T47D (cell line): ENCODE measurements at regions not wholly inside any gene's neighbourhood (a gene's known extent, or its start where the extent isn't known, plus 50 kb on each side); places are given as distances from the start of the nearest gene placed in this dataset.
A peak's percentile ranks its signal among the peaks of the same experiment; 100 is the strongest.

Source experiments
- DNase-seq, 2 experiments: peaks; one replicate each; pipeline versions ENCODE4 v3.0.0 to v3.0.0-alpha.2; 2011 to 2012; ENCODE audit warnings: low read depth in 1 of 2, low spot score in 1 of 2
- JUND ChIP-seq: IDR thresholded peaks from 2 replicates; pipeline ENCODE4 v1.6.1; 2012; ENCODE audit warnings: low read depth
- in situ Hi-C: cut with HindIII; loops from 2 replicates; pipeline ENCODE4 v1.10.0; 2016; ENCODE audit warnings: low sequenced_read_pairs, low pct_unique_long_range_greater_than_20kb

- TF ChIP-seq JUND = no peak
- in situ Hi-C loops = no loop called here
- DNase-seq = peak in 1 of 2 experiments; percentile 90
Measured at GRCh38 chr16:13779676-13780075, 140.3 kb upstream of the ERCC4 start.

- no peak for TF ChIP-seq JUND
- in situ Hi-C loops = no loop called here
Measured at GRCh38 chr16:13780406-13781168, 139.4 kb upstream of the ERCC4 start.

GRCh38 chr16:13781169-13781564 lies 138.8 kb upstream of the ERCC4 start:
- DNase-seq = no peak
- in situ Hi-C loops = no loop called here
- TF ChIP-seq JUND = no peak

More at GRCh38 chr16:13780406-13781168, 139.4 kb upstream of the ERCC4 start:
- peak in 1 of 2 experiments; percentile 14 for DNase-seq

- no peak for DNase-seq
- in situ Hi-C loops = no loop called here
- TF ChIP-seq JUND = no peak
Measured at GRCh38 chr16:13781575-13782338, 138.2 kb upstream of the ERCC4 start.

GRCh38 chr16:13791095-13791494 lies 128.9 kb upstream of the ERCC4 start:
- TF ChIP-seq JUND = no peak
- in situ Hi-C loops = no loop called here
- no peak for DNase-seq

GRCh38 chr16:13793841-13794409 lies 126.0 kb upstream of the ERCC4 start:
- no peak for DNase-seq
- in situ Hi-C loops = no loop called here
- TF ChIP-seq JUND = no peak

- no peak for DNase-seq
- no peak for TF ChIP-seq JUND
- in situ Hi-C loops = no loop called here
Measured at GRCh38 chr16:13795131-13795530, 124.8 kb upstream of the ERCC4 start.

- TF ChIP-seq JUND = no peak
- in situ Hi-C loops = no loop called here
- DNase-seq = no peak
Measured at GRCh38 chr16:13797718-13798117, 122.2 kb upstream of the ERCC4 start.

- in situ Hi-C loops = no loop called here
- TF ChIP-seq JUND = no peak
- DNase-seq = no peak
Measured at GRCh38 chr16:13798211-13798610, 121.7 kb upstream of the ERCC4 start.

- in situ Hi-C loops = no loop called here
- no peak for TF ChIP-seq JUND
- no peak for DNase-seq
Measured at GRCh38 chr16:13803974-13804373, 116.0 kb upstream of the ERCC4 start.

GRCh38 chr16:13805951-13806350 lies 114.0 kb upstream of the ERCC4 start:
- in situ Hi-C loops = no loop called here
- DNase-seq = no peak

GRCh38 chr16:13806671-13807070 lies 113.3 kb upstream of the ERCC4 start:
- TF ChIP-seq JUND = no peak
- in situ Hi-C loops = no loop called here

More at GRCh38 chr16:13805951-13806350, 114.0 kb upstream of the ERCC4 start:
- TF ChIP-seq JUND = no peak

GRCh38 chr16:13808102-13808501 lies 111.9 kb upstream of the ERCC4 start:
- no peak for TF ChIP-seq JUND
- in situ Hi-C loops = no loop called here
- no peak for DNase-seq

More at GRCh38 chr16:13806671-13807070, 113.3 kb upstream of the ERCC4 start:
- DNase-seq = no peak
